Neural progenitor cell (in vitro differentiated cells): ENCODE measurements at regions not wholly inside any gene's neighbourhood (a gene's known extent, or its start where the extent isn't known, plus 50 kb on each side); places are given as distances from the start of the nearest gene placed in this dataset.

Experiments used
- EZH2 ChIP-seq: fragments of 200-600 bp; sonication (generic); IDR thresholded peaks from 2 replicates; pipeline ENCODE4 v1.6.1; 2017; ENCODE audit warnings: antibody characterized with exemption, mild to moderate bottlenecking, moderate library complexity
- EZH2phosphoT487 ChIP-seq: fragments of 200-600 bp; sonication (generic); IDR thresholded peaks from 2 replicates; pipeline ENCODE4 v1.6.1; 2017; ENCODE audit warnings: antibody characterized with exemption
- TF ChIP-seq, protein P1 (sequence below): fragments of 200-600 bp; sonication (generic); IDR thresholded peaks from 2 replicates; pipeline ENCODE4 v1.5.1; 2017; ENCODE audit warnings: antibody characterized with exemption, mild to moderate bottlenecking

DNA sequence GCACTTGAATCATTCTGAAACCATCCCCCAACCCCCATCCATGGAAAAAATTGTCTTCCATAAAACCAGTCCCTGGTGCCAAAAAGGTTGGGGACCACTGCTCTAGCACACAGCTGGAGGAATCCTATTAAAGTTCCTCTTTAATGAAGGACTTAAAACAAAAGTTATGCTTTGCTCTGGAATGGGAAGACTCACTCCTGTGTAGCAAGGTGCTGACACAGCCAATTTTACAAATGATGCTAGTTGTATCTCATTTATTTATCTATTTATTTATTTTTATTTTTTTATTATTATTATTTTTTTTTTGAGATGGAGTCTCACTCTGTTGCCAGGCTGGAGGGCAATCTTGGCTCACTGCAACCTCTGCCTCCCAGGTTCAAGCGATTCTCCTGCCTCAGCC, 58.9 kb upstream of the NDUFV2 start:
- TF ChIP-seq, protein P1, sequence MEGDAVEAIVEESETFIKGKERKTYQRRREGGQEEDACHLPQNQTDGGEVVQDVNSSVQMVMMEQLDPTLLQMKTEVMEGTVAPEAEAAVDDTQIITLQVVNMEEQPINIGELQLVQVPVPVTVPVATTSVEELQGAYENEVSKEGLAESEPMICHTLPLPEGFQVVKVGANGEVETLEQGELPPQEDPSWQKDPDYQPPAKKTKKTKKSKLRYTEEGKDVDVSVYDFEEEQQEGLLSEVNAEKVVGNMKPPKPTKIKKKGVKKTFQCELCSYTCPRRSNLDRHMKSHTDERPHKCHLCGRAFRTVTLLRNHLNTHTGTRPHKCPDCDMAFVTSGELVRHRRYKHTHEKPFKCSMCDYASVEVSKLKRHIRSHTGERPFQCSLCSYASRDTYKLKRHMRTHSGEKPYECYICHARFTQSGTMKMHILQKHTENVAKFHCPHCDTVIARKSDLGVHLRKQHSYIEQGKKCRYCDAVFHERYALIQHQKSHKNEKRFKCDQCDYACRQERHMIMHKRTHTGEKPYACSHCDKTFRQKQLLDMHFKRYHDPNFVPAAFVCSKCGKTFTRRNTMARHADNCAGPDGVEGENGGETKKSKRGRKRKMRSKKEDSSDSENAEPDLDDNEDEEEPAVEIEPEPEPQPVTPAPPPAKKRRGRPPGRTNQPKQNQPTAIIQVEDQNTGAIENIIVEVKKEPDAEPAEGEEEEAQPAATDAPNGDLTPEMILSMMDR, result no peak
- TF ChIP-seq EZH2 (no peak), EZH2phosphoT487 (no peak)
